Ishikawa (cell line): ENCODE measurements at regions not wholly inside any gene's neighbourhood (a gene's known extent, or its start where the extent isn't known, plus 50 kb on each side); places are given as distances from the start of the nearest gene placed in this dataset.

Experiments used
- CEBPB ChIP-seq: IDR thresholded peaks from 2 replicates; pipeline ENCODE4 v1.6.1; 2012
- CREB1 ChIP-seq: IDR thresholded peaks from 2 replicates; pipeline ENCODE4 v1.6.1; 2012; ENCODE audit warnings: low read depth
- EP300 ChIP-seq: IDR thresholded peaks from 2 replicates; pipeline ENCODE4 v1.6.1; 2012; ENCODE audit warnings: borderline replicate concordance
- RAD21 ChIP-seq: IDR thresholded peaks from 2 replicates; pipeline ENCODE4 v1.6.1; 2012; ENCODE audit warnings: low read depth
- TAF1 ChIP-seq: IDR thresholded peaks from 2 replicates; pipeline ENCODE4 v1.6.1; 2012; ENCODE audit warnings: low read depth, mild to moderate bottlenecking
- TCF12 ChIP-seq: IDR thresholded peaks from 2 replicates; pipeline ENCODE4 v1.6.1; 2012; ENCODE audit warnings: low read depth
- TEAD4 ChIP-seq: IDR thresholded peaks from 2 replicates; pipeline ENCODE4 v1.6.1; 2012
- TF ChIP-seq, protein P1 (sequence below): IDR thresholded peaks from 2 replicates; pipeline ENCODE4 v1.6.1; 2012; ENCODE audit warnings: low read depth, mild to moderate bottlenecking
- TF ChIP-seq, protein P2 (sequence below): IDR thresholded peaks from 2 replicates; pipeline ENCODE4 v1.6.1; 2012
- TF ChIP-seq, protein P3 (sequence below): IDR thresholded peaks from 2 replicates; pipeline ENCODE4 v1.6.1; 2012

DNA sequence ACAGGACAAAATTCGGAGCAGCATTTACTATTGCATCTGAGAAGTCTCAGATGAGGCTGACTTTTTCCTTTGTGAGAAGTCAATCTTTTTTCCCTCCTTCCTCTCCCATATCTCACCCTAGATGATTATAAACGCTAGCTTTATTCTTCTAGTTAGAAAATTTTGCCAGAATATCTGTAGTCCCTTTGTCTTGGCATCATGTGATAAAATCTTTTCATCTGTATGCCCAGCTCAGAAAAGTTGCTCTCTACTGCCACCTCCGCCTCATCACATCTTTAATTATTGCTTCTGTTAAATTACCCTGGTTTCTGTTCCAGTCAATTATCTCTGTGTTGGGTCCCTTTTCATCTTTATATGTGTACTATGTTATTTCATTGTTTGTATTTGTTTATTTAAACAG is 210.8 kb upstream of the SLC35G4 start:
- no peak for TF ChIP-seq RAD21
- TF ChIP-seq TCF12, result no peak
- TF ChIP-seq, protein P1, sequence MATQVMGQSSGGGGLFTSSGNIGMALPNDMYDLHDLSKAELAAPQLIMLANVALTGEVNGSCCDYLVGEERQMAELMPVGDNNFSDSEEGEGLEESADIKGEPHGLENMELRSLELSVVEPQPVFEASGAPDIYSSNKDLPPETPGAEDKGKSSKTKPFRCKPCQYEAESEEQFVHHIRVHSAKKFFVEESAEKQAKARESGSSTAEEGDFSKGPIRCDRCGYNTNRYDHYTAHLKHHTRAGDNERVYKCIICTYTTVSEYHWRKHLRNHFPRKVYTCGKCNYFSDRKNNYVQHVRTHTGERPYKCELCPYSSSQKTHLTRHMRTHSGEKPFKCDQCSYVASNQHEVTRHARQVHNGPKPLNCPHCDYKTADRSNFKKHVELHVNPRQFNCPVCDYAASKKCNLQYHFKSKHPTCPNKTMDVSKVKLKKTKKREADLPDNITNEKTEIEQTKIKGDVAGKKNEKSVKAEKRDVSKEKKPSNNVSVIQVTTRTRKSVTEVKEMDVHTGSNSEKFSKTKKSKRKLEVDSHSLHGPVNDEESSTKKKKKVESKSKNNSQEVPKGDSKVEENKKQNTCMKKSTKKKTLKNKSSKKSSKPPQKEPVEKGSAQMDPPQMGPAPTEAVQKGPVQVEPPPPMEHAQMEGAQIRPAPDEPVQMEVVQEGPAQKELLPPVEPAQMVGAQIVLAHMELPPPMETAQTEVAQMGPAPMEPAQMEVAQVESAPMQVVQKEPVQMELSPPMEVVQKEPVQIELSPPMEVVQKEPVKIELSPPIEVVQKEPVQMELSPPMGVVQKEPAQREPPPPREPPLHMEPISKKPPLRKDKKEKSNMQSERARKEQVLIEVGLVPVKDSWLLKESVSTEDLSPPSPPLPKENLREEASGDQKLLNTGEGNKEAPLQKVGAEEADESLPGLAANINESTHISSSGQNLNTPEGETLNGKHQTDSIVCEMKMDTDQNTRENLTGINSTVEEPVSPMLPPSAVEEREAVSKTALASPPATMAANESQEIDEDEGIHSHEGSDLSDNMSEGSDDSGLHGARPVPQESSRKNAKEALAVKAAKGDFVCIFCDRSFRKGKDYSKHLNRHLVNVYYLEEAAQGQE, result no peak
- no peak for TF ChIP-seq TAF1
- TF ChIP-seq, protein P2, sequence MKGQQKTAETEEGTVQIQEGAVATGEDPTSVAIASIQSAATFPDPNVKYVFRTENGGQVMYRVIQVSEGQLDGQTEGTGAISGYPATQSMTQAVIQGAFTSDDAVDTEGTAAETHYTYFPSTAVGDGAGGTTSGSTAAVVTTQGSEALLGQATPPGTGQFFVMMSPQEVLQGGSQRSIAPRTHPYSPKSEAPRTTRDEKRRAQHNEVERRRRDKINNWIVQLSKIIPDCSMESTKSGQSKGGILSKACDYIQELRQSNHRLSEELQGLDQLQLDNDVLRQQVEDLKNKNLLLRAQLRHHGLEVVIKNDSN, result no peak
- TF ChIP-seq TEAD4, result no peak
- no peak for TF ChIP-seq CREB1
- TF ChIP-seq EP300, result no peak
- TF ChIP-seq, protein P3, sequence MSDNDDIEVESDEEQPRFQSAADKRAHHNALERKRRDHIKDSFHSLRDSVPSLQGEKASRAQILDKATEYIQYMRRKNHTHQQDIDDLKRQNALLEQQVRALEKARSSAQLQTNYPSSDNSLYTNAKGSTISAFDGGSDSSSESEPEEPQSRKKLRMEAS, result no peak
- TF ChIP-seq CEBPB, result no peak
